Ishikawa (cell line): ENCODE measurements at regions not wholly inside any gene's neighbourhood (a gene's known extent, or its start where the extent isn't known, plus 50 kb on each side); places are given as distances from the start of the nearest gene placed in this dataset.

Experiments used
- EP300 ChIP-seq: IDR thresholded peaks from 2 replicates; pipeline ENCODE4 v1.6.1; 2012; ENCODE audit warnings: borderline replicate concordance
- FOXM1 ChIP-seq: IDR thresholded peaks from 2 replicates; pipeline ENCODE4 v1.6.1; 2012; ENCODE audit warnings: low read depth, borderline replicate concordance
- MAX ChIP-seq: IDR thresholded peaks from 2 replicates; pipeline ENCODE4 v1.6.1; 2012
- NFIC ChIP-seq: IDR thresholded peaks from 2 replicates; pipeline ENCODE4 v1.6.1; 2012
- RAD21 ChIP-seq: IDR thresholded peaks from 2 replicates; pipeline ENCODE4 v1.6.1; 2012; ENCODE audit warnings: low read depth
- TAF1 ChIP-seq: IDR thresholded peaks from 2 replicates; pipeline ENCODE4 v1.6.1; 2012; ENCODE audit warnings: low read depth, mild to moderate bottlenecking

- TF ChIP-seq MAX, result no peak
- TF ChIP-seq RAD21, result no peak
- TF ChIP-seq TAF1, result no peak
- no peak for TF ChIP-seq NFIC
- TF ChIP-seq EP300, result no peak
- no peak for TF ChIP-seq FOXM1
Measured at GRCh38 chr3:151635905-151636304, 97.8 kb upstream of the AADACL2 start.
